ENCODE measurements at regions not wholly inside any gene's neighbourhood (a gene's known extent, or its start where the extent isn't known, plus 50 kb on each side); places are given as distances from the start of the nearest gene placed in this dataset.
A peak's percentile ranks its signal among the peaks of the same experiment; 100 is the strongest.

DNA sequence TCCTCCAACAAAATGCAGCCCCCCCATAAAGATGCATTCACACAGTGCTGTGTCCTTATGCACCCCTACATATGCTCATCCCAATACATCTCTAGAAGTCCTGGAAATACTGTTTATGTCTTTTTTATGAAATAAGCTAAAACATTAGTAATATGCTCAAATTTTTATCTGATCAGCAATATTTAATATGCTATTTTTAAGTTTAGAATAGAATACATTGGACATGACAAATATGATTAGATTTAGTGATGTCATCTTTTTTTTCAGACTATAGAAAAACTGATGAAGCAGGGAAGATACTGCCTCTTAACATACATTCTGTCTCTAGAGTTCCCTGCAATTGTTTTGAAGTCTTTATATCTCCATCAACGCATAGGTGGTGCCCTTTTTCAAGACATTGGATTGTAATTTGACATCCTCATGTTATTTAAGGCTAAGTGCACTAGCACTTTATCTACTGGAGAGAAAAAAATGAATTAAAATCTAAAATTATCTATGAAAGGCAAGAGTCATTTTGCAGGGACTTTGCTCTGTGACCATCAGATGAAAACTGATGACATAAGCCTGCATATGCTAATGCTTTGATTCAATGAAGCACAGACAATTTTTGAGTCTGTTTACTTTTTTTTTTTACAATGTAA lies 395.3 kb downstream of the LPIN1 start:
- intact Hi-C loops (cut with DNase I; ENCODE audit: low total_unique reads): no loop called here
- no peak for DNase-seq (ENCODE audit: low spot score in 2 of 2)
- 44 to 81% methylated on average over 1 of the region's 1 CpG for WGBS, 2 donors
- H3K4me3 ChIP-seq (ENCODE audit: low read depth, poor library complexity, severe bottlenecking): no peak overlapping the region
- TF ChIP-seq, protein P1, sequence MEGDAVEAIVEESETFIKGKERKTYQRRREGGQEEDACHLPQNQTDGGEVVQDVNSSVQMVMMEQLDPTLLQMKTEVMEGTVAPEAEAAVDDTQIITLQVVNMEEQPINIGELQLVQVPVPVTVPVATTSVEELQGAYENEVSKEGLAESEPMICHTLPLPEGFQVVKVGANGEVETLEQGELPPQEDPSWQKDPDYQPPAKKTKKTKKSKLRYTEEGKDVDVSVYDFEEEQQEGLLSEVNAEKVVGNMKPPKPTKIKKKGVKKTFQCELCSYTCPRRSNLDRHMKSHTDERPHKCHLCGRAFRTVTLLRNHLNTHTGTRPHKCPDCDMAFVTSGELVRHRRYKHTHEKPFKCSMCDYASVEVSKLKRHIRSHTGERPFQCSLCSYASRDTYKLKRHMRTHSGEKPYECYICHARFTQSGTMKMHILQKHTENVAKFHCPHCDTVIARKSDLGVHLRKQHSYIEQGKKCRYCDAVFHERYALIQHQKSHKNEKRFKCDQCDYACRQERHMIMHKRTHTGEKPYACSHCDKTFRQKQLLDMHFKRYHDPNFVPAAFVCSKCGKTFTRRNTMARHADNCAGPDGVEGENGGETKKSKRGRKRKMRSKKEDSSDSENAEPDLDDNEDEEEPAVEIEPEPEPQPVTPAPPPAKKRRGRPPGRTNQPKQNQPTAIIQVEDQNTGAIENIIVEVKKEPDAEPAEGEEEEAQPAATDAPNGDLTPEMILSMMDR (IDR thresholded peaks at IDR 0.05): no peak
- TF ChIP-seq POLR2A (IDR thresholded peaks at IDR 0.05): no peak

DNA sequence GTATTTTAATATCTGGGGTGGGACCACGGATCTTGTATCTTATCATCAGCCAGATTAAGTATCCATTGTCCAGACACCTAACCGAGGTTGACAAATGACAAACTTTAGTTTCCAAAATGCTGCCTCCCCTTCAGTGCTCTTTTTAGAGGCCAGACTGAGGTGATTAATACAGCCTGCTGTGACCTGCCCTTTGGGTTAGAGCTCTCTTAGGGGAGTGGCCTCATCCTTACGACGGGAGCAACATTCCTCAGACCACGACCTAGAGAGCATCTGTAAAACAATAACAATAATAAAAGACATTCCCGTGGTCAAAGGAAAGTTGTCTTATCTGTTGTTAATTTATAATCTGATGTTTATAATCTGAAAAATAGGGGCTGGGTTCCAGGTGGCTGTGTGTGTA lies 405.3 kb downstream of the LPIN1 start:
- no peak overlapping the region for H3K4me3 ChIP-seq (ENCODE audit: low read depth, poor library complexity, severe bottlenecking)
- no peak for TF ChIP-seq POLR2A (IDR thresholded peaks at IDR 0.05)
- TF ChIP-seq, protein P1 (IDR thresholded peaks at IDR 0.05): no peak
- no peak for DNase-seq (ENCODE audit: low spot score in 2 of 2)
- intact Hi-C loops (cut with DNase I; ENCODE audit: low total_unique reads): no loop called here
- 31 to 40% methylated on average over 6 of the region's 6 CpGs for WGBS, 2 donors

DNA sequence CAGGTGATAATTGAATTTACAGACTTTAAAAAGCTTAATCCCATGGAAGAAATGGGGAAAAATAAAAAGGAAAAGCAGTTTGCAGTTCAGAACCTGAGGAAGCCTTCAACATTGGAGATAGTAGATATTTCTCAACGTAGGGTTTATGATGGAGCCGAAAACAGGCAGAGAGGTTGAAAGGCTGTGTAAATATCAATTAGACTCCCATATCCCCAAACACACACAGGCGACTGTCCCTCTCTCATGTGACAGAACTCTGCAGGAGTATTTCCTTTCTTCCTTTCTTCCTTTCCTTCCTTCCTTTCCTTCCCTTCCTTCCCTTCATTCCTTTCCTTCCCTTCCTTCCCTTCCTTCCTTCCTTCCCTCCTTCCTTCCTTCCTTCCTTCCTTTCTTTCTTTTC lies 406.5 kb downstream of the LPIN1 start:
- no peak for DNase-seq (ENCODE audit: low spot score in 2 of 2)
- TF ChIP-seq, protein P1 (IDR thresholded peaks at IDR 0.05): no peak
- no peak for TF ChIP-seq POLR2A (IDR thresholded peaks at IDR 0.05)
- H3K4me3 ChIP-seq (ENCODE audit: low read depth, poor library complexity, severe bottlenecking): no peak overlapping the region
- intact Hi-C loops (cut with DNase I; ENCODE audit: low total_unique reads): no loop called here
- 87 to 91% methylated on average over 3 of the region's 3 CpGs for WGBS, 2 donors

DNA sequence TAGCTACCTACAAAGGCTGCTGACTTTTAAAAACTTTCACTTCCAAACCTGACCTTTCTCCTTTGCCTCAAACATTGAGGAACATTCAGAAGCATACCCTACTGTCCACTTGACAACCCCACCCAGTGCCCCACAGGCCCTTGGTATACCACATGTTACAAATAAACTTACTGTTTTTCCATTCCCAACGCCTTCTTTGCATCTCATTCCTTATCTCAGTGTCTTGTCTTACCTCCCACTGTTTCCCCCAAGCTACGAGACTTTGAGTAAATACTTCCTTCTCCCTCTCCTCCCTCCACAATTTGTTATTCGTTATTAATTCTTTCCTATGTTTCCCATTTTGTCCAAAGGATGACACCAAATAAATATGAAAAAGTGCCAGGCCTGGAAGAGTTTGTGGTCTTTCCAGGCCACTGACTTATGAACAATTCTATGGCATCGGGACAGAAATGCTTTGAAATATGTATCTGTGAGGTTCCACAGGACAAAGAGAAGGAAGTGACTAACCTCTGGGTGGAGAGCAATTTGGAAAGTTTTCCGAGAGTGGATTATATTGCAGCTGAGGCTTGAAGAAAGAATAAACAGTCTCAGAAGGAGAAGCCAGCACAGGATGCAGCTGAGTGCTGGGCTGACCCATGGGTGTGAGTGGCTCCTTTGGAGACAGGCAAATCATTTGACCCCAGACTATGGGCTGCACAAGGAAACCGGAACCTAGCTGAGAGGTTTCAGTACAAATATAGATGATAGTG lies 409.0 kb downstream of the LPIN1 start:
- intact Hi-C loops (cut with DNase I; ENCODE audit: low total_unique reads): no loop called here
- peak in 1 of 2 donors; percentile 60 for DNase-seq (ENCODE audit: low spot score in 2 of 2)
- TF ChIP-seq, protein P1 (IDR thresholded peaks at IDR 0.05): no peak
- TF ChIP-seq POLR2A (IDR thresholded peaks at IDR 0.05): no peak
- 16 to 21% methylated on average over 6 of the region's 6 CpGs for WGBS, 2 donors
- H3K4me3 ChIP-seq (ENCODE audit: low read depth, poor library complexity, severe bottlenecking): no peak overlapping the region

DNA sequence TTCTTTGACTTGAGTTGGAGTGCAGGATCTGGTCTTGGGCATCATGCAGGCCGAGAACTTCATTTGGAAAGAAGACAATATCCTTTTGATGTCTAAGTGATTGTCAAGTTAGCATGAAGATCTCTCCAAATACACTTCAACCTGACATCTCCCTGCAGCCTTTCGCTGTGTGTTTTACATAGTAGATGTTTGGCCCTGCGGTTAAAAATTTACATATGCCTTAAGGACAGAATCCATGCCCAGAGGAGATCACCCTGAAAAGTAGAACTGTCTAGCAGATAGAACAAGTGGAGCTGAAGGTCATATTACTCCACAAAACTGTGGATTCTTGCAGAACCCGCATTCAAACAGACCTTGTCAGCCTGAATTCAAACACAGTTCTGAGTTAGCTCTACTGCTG lies 409.9 kb downstream of the LPIN1 start:
- TF ChIP-seq POLR2A (IDR thresholded peaks at IDR 0.05): no peak
- TF ChIP-seq, protein P1 (IDR thresholded peaks at IDR 0.05): no peak
- intact Hi-C loops (cut with DNase I; ENCODE audit: low total_unique reads): no loop called here
- no peak for DNase-seq (ENCODE audit: low spot score in 2 of 2)
- 67 to 69% methylated on average over 4 of the region's 4 CpGs for WGBS, 2 donors
- H3K4me3 ChIP-seq (ENCODE audit: low read depth, poor library complexity, severe bottlenecking): no peak overlapping the region
